Lower leg skin (tissue), 4 donors: ENCODE measurements at regions not wholly inside any gene's neighbourhood (a gene's known extent, or its start where the extent isn't known, plus 50 kb on each side); places are given as distances from the start of the nearest gene placed in this dataset.

Experiments used
- DNase-seq, 2 donors: peaks; one replicate each; pipeline ENCODE4 v3.0.0-alpha.2; 2019; ENCODE audit warnings: low spot score in 2 of 2
- H3K4me3 ChIP-seq: fragments of 200-600 bp; sonication (generic); 2 replicates; pipeline ENCODE4 v1.5.1; 2017; ENCODE audit warnings: mild to moderate bottlenecking, low read depth; ENCODE audit not compliant: poor library complexity, severe bottlenecking
- CTCF ChIP-seq, 3 donors: fragments of 450-650 bp; IDR thresholded peaks; one replicate each; pipeline ENCODE4 v1.5.1; 2016; ENCODE audit warnings: antibody characterized with exemption in 3 of 3, mild to moderate bottlenecking in 3 of 3, moderate library complexity in 2 of 3
- POLR2A ChIP-seq, 2 donors: fragments of 450-650 bp; IDR thresholded peaks; one replicate each; pipeline ENCODE4 v1.6.1; 2016 to 2017; ENCODE audit warnings: antibody characterized with exemption in 2 of 2, mild to moderate bottlenecking in 1 of 2, moderate library complexity in 1 of 2
- whole genome bisulfite sequencing, 2 donors: methylation state at CpG; one replicate each; pipeline ENCODE4 v1.1.5; 2018; 5-methylcytosine and 5-hydroxymethylcytosine counted together
- intact Hi-C: fragments of 100-400 bp; cut with DNase I; formaldehyde crosslinking; loops from one replicate; pipeline ENCODE4 v1.15.0; 2023; ENCODE audit warnings: low total_unique reads

DNA sequence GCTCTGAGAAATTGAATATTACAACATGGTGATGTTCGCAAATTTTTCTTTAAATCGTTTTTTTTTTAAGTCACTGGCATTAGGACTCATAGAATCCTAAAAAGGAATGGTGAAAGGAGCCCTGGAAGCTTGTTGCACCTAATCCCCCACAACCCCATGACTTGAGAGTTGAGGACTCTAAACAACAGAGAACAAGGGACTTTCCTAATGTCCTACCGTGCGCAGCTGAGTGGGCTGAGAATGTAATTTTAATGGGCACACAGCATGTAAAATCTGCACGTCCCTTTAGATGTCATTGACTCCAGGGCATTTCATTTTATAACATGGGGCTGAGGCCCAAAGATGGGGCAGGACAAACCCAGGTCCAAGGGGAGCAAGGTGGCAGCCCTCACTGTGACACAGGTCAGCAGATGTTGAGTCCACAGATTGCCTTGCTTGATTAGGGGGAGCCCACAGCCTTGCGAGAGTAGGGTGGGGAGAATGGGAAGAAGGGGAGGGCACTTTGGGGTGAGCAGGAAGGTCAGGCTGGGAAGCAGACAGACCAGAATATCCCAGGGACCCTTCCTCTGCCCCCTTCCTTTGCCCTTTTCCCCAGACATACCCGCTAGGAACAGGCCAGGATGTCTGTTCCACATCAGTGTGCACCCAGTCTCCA lies 208.4 kb upstream of the ZMIZ1 start:
- no peak for DNase-seq
- TF ChIP-seq CTCF (IDR thresholded peaks at IDR 0.05) (no peak), POLR2A (IDR thresholded peaks at IDR 0.05) (no peak)
- intact Hi-C loops: no loop called here
- no peak overlapping the region for H3K4me3 ChIP-seq
- WGBS, 2 donors: 83 to 85% methylated on average over 7 of the region's 7 CpGs

GRCh38 chr10:78861529-78862327 lies 207.0 kb upstream of the ZMIZ1 start:
- TF ChIP-seq CTCF (IDR thresholded peaks at IDR 0.05): no peak
- no peak for TF ChIP-seq POLR2A (IDR thresholded peaks at IDR 0.05)
- H3K4me3 ChIP-seq: no peak overlapping the region
- intact Hi-C loops: no loop called here
- WGBS, 2 donors: 69 to 73% methylated on average over 5 of the region's 5 CpGs
- DNase-seq: no peak

GRCh38 chr10:78862328-78862640 lies 206.5 kb upstream of the ZMIZ1 start:
- no peak for DNase-seq
- intact Hi-C loops: no loop called here
- TF ChIP-seq CTCF (IDR thresholded peaks at IDR 0.05) (no peak), POLR2A (IDR thresholded peaks at IDR 0.05) (no peak)
- 62 to 91% methylated on average over 4 of the region's 4 CpGs for WGBS, 2 donors
- no peak overlapping the region for H3K4me3 ChIP-seq

DNA sequence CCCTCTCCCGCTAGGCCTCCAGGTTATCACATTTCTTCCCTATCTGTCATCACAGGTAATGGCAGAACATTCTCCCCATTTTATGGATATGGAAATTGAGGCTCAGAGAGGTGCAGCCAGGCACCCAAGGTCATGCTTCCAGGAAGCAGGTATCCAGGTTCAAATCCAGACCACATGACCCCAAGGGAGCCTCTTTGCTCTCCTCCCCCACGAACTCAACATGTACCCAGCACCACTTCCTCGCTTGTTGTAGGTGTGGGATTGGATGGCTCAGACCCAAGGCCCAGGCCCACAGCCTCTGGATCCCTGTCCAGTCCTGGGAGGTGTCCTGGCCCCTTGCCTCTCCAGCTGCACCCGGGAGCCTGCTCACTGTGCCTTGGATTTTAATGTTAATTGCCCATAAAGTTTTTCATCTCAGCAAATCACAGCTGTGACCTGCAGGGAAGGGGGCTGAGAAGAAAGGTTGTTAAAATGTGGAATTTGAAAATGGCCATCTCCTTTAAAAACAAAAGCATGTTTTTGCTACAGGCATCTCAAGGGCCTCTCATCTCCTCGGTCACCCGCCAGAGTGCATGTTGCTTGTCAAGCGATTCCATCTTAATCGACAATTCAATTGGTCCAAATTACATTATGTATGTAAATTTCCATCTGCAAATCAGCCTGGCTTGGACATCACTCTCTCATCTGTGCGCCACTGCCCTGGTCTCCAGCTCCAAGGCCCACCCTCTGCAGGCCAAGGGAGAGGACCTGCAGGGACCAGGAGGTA lies 205.4 kb upstream of the ZMIZ1 start:
- no peak for DNase-seq
- WGBS, 2 donors: 94 to 95% methylated on average over 9 of the region's 9 CpGs
- no peak overlapping the region for H3K4me3 ChIP-seq
- intact Hi-C loops: no loop called here
- TF ChIP-seq CTCF (IDR thresholded peaks at IDR 0.05): no peak
- TF ChIP-seq POLR2A (IDR thresholded peaks at IDR 0.05): no peak

- no peak for DNase-seq
- WGBS, 2 donors: 94 to 100% methylated on average over 1 of the region's 1 CpG
Measured at GRCh38 chr10:78863906-78864239, 204.9 kb upstream of the ZMIZ1 start.

More at GRCh38 chr10:78863906-78864239, 204.9 kb upstream of the ZMIZ1 start:
- TF ChIP-seq POLR2A (IDR thresholded peaks at IDR 0.05) (no peak), CTCF (IDR thresholded peaks at IDR 0.05) (no peak)
- H3K4me3 ChIP-seq: no peak overlapping the region
- intact Hi-C loops: no loop called here
